ENCODE measurements at regions not wholly inside any gene's neighbourhood (a gene's known extent, or its start where the extent isn't known, plus 50 kb on each side); places are given as distances from the start of the nearest gene placed in this dataset.

- H3K27ac ChIP-seq (replicated peaks), result no peak overlapping the region
- no peak for TF ChIP-seq GABPA (IDR thresholded peaks at IDR 0.05; ENCODE audit: low read depth)
- no peak overlapping the region for H3K4me3 ChIP-seq (replicated peaks; ENCODE audit: insufficient read depth, low read length)
- DNase-seq (ENCODE audit: low read depth in 1 of 2, low spot score in 1 of 2), result no peak
- no peaks in the 10 kb centered on the region for H3K27me3 ChIP-seq (ENCODE audit: insufficient read depth, poor library complexity, severe bottlenecking)
Measured at GRCh38 chr5:145223582-145223981, 611.6 kb downstream of the PRELID2 start.

- no peak for DNase-seq (ENCODE audit: low read depth in 1 of 2, low spot score in 1 of 2)
- no peaks in the 10 kb centered on the region for H3K27me3 ChIP-seq (ENCODE audit: insufficient read depth, poor library complexity, severe bottlenecking)
- H3K27ac ChIP-seq (replicated peaks), result no peak overlapping the region
- TF ChIP-seq CTCF (IDR thresholded peaks at IDR 0.05; ENCODE audit: insufficient read depth, low read length) (no peak), REST (IDR thresholded peaks at IDR 0.05; ENCODE audit: insufficient replicate concordance, low read depth) (no peak), POLR2AphosphoS5 (IDR thresholded peaks at IDR 0.05; ENCODE audit: low read depth) (no peak), SPI1 (IDR thresholded peaks at IDR 0.05; ENCODE audit: borderline replicate concordance, low read depth) (no peak), GABPA (IDR thresholded peaks at IDR 0.05; ENCODE audit: low read depth) (no peak)
- H3K4me3 ChIP-seq (replicated peaks; ENCODE audit: insufficient read depth, low read length), result no peak overlapping the region
Measured at GRCh38 chr5:145222622-145223021, 612.5 kb downstream of the PRELID2 start.

GRCh38 chr5:145221416-145221815 is 613.7 kb downstream of the PRELID2 start:
- Histone ChIP-seq H3K27ac (replicated peaks) (no peak overlapping the region), H3K27me3 (ENCODE audit: insufficient read depth, poor library complexity, severe bottlenecking) (no peaks in the 10 kb centered on the region), H3K4me3 (replicated peaks; ENCODE audit: insufficient read depth, low read length) (no peak overlapping the region)
- DNase-seq (ENCODE audit: low read depth in 1 of 2, low spot score in 1 of 2), result no peak
- TF ChIP-seq CTCF (IDR thresholded peaks at IDR 0.05; ENCODE audit: insufficient read depth, low read length) (no peak), REST (IDR thresholded peaks at IDR 0.05; ENCODE audit: insufficient replicate concordance, low read depth) (no peak), POLR2AphosphoS5 (IDR thresholded peaks at IDR 0.05; ENCODE audit: low read depth) (no peak), GABPA (IDR thresholded peaks at IDR 0.05; ENCODE audit: low read depth) (no peak), SPI1 (IDR thresholded peaks at IDR 0.05; ENCODE audit: borderline replicate concordance, low read depth) (no peak)

GRCh38 chr5:145220481-145220880 is 614.7 kb downstream of the PRELID2 start:
- no peak for DNase-seq (ENCODE audit: low read depth in 1 of 2, low spot score in 1 of 2)
- no peak for TF ChIP-seq SPI1 (IDR thresholded peaks at IDR 0.05; ENCODE audit: borderline replicate concordance, low read depth)
- TF ChIP-seq GABPA (IDR thresholded peaks at IDR 0.05; ENCODE audit: low read depth), result no peak
- TF ChIP-seq POLR2AphosphoS5 (IDR thresholded peaks at IDR 0.05; ENCODE audit: low read depth), result no peak
- no peak for TF ChIP-seq REST (IDR thresholded peaks at IDR 0.05; ENCODE audit: insufficient replicate concordance, low read depth)
- no peak for TF ChIP-seq CTCF (IDR thresholded peaks at IDR 0.05; ENCODE audit: insufficient read depth, low read length)

More at GRCh38 chr5:145220481-145220880, 614.7 kb downstream of the PRELID2 start:
- H3K4me3 ChIP-seq (replicated peaks; ENCODE audit: insufficient read depth, low read length), result no peak overlapping the region
- H3K27ac ChIP-seq (replicated peaks), result no peak overlapping the region
- no peaks in the 10 kb centered on the region for H3K27me3 ChIP-seq (ENCODE audit: insufficient read depth, poor library complexity, severe bottlenecking)
